D721Med (cell line): ENCODE measurements at regions not wholly inside any gene's neighbourhood (a gene's known extent, or its start where the extent isn't known, plus 50 kb on each side); places are given as distances from the start of the nearest gene placed in this dataset.
A peak's percentile ranks its signal among the peaks of the same experiment; 100 is the strongest.

Source experiments
- DNase-seq: peaks from one replicate; pipeline ENCODE4 v3.0.0; 2011; ENCODE audit warnings: low spot score; ENCODE audit not compliant: insufficient read length
- FAIRE-seq: peaks from 2 replicates; lab custom pipeline; 2011; peaks lifted over from hg19 to GRCh38; lab: Jason Lieb, UNC
- TF ChIP-seq, protein P1 (sequence below): IDR thresholded peaks from 2 replicates; pipeline ENCODE4 v1.5.1; 2012; ENCODE audit warnings: mild to moderate bottlenecking, control low read depth; ENCODE audit not compliant: insufficient read depth; ENCODE audit errors: missing control alignments

DNA sequence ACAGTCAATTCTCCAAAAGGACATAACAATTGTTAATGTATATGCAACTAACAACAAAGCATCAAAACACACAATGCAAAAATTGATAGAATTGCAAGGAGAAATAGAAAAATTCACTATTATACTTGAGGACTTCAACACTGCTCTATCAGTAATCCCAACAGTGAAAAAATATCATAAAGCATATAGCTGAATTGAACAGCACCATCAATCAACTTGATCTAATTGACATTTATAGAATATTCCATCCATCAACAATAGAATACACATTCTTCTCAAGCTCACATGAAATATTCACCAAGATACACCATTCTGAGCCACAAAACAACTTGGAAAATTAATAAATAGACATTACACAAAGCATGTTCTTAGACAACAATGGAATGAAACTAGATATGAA is 60.1 kb upstream of the ASXL3 start:
- DNase-seq (no peak), FAIRE-seq (no peak)
- TF ChIP-seq, protein P1, sequence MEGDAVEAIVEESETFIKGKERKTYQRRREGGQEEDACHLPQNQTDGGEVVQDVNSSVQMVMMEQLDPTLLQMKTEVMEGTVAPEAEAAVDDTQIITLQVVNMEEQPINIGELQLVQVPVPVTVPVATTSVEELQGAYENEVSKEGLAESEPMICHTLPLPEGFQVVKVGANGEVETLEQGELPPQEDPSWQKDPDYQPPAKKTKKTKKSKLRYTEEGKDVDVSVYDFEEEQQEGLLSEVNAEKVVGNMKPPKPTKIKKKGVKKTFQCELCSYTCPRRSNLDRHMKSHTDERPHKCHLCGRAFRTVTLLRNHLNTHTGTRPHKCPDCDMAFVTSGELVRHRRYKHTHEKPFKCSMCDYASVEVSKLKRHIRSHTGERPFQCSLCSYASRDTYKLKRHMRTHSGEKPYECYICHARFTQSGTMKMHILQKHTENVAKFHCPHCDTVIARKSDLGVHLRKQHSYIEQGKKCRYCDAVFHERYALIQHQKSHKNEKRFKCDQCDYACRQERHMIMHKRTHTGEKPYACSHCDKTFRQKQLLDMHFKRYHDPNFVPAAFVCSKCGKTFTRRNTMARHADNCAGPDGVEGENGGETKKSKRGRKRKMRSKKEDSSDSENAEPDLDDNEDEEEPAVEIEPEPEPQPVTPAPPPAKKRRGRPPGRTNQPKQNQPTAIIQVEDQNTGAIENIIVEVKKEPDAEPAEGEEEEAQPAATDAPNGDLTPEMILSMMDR = no peak

DNA sequence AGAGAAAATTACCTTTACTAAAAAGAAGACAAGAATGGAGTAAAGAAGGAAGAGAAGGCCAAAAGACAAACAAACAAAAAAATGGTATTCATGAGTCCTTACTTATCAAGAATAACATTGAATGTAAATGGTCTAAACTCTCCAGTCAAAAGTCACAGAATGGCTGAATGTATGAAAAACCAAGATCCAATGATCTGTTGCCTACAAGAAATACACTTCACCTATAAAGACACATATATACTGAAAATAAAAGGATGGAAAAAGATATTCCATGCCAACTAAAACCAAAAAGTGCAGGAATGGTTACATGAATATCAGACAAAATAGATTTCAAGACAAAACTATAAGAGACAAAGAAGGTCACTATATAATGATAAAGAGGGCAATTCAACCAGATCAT is 65.0 kb upstream of the ASXL3 start:
- FAIRE-seq (no peak), DNase-seq (no peak)
- TF ChIP-seq, protein P1 = no peak

DNA sequence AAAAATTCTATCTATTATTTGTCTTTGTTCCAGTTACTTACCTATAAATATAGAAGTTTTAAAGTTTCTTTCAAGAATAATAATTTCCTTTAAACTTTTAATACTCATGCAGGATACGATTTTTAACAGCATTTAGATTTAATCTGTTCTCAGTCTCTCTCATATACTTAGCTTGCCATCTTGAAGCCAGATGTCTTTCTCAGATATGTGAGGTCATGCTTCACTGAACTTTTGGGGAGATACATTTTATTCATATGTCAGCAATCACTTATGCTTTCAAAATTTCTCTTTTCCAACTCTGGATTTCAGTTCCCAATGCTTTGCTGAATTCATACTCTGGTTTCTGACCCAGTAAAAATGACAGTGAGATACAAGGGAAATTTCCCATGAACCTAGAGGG is 66.5 kb upstream of the CCDC178 start:
- FAIRE-seq = no peak
- DNase-seq = no peak
- TF ChIP-seq, protein P1 = no peak

DNA sequence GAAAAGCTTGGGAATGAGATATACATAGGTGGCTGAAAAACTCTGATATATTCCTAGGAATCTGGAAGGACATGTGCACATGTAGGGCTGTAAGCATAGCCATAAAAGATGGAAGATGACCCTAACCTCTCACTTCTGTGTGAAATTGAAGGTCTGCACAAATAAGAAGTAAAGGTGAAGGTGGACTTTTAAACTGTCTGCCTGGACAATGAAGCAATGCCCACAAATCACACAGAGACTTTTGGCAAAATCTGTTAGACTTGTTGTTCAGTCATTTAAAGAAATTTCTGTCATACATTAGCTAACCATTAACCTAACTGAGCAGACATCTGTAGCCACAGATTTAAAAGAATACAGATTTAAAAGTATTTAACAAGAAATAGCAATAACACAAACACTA is 65.3 kb upstream of the CCDC178 start:
- FAIRE-seq = no peak
- TF ChIP-seq, protein P1 = no peak
- no peak for DNase-seq

DNA sequence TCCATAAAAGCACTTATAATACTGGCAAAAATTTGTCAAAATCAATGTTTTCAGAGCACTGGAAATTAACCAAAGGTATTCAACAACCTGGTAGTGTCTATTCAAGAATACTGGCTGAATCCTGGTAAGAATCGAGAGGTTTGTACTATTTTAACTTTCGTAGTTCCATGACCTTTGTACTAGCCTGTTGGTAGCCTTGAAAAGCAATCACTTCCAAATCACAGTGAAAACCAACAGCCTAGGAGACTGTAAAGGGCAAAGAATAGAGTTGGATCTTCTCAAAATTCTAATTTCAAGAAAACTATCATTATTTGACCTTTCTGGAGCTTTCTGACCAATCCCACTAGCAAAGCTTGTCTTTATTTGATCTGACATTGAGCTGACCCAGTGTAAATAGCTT is 64.8 kb upstream of the CCDC178 start:
- TF ChIP-seq, protein P1 = no peak
- FAIRE-seq = no peak
- DNase-seq = no peak

DNA sequence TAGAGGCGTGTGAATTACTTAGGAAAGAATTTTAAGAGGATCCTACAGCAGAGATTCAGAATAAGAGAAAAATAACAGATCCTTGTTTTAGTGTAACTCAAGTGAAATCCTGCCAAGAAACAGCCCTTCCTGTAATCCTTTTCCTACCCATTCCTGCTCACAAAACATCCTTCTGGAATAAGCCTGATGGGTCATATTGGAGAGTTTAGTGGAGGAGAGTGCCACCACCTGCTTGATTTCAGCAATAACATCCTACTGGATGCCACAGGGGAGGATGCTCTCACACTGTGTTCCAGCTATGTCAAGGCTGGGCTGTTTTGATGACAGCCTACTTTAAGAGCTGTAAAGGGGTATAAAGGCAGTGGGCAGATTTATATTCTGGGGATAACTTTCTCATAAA is 54.8 kb upstream of the CCDC178 start:
- FAIRE-seq (peak; percentile 97), DNase-seq (no peak)
- TF ChIP-seq, protein P1 = peak; percentile 88
